ENCODE measurements at regions not wholly inside any gene's neighbourhood (a gene's known extent, or its start where the extent isn't known, plus 50 kb on each side); places are given as distances from the start of the nearest gene placed in this dataset.

GRCh38 chr10:8477300-8477699, 422.8 kb downstream of the GATA3 start:
- ATAC-seq, result no peak
- no peak overlapping the region for H3K4me3 ChIP-seq
- no peak for TF ChIP-seq CTCF (IDR thresholded peaks at IDR 0.05)
- intact Hi-C loops (cut with DNase I), result no loop called here
- no peaks in the 10 kb centered on the region for H3K9me3 ChIP-seq
- no peak overlapping the region for H3K27ac ChIP-seq
- no peak for FAIRE-seq
- 43 to 48% methylated on average over 1 of the region's 1 CpG for WGBS, 2 donors
- no peaks in the 10 kb centered on the region for H3K27me3 ChIP-seq
- H3K36me3 ChIP-seq, result no peaks in the 10 kb centered on the region
- no peaks in the 10 kb centered on the region for H3K4me1 ChIP-seq
- DNase-seq, result no peak

GRCh38 chr10:8481718-8482504, 427.4 kb downstream of the GATA3 start:
- no peak for ATAC-seq
- no peak for FAIRE-seq
- Histone ChIP-seq H3K4me1 (no peaks in the 10 kb centered on the region), H3K27me3 (peaks cover 0 to 6% (median 0%) of the 10 kb centered on the region in 4 donors), H3K36me3 (no peaks in the 10 kb centered on the region), H3K4me3 (no peak overlapping the region), H3K9me3 (no peaks in the 10 kb centered on the region), H3K27ac (no peak overlapping the region)
- TF ChIP-seq CTCF (IDR thresholded peaks at IDR 0.05), result no peak
- no peak for DNase-seq
- intact Hi-C loops (cut with DNase I), result no loop called here
- 55 to 57% methylated on average over 10 of the region's 10 CpGs for WGBS, 2 donors

- FAIRE-seq (no peak), ATAC-seq (no peak), DNase-seq (no peak)
- H3K27me3 ChIP-seq, result peaks cover 0 to 6% (median 0%) of the 10 kb centered on the region in 4 donors
- no peaks in the 10 kb centered on the region for H3K4me1 ChIP-seq
- no peak overlapping the region for H3K27ac ChIP-seq
- no peaks in the 10 kb centered on the region for H3K36me3 ChIP-seq
- intact Hi-C loops (cut with DNase I), result no loop called here
- TF ChIP-seq CTCF (IDR thresholded peaks at IDR 0.05), result no peak
- H3K9me3 ChIP-seq, result no peaks in the 10 kb centered on the region
- 57 to 65% methylated on average over 6 of the region's 6 CpGs for WGBS, 2 donors
- H3K4me3 ChIP-seq, result no peak overlapping the region
These were observed 430.5 kb downstream of the GATA3 start for GRCh38 chr10:8485032-8485431.

GRCh38 chr10:8487346-8487745, 432.9 kb downstream of the GATA3 start:
- Histone ChIP-seq H3K36me3 (no peaks in the 10 kb centered on the region), H3K4me1 (no peaks in the 10 kb centered on the region), H3K9me3 (no peaks in the 10 kb centered on the region), H3K4me3 (no peak overlapping the region), H3K27ac (no peak overlapping the region), H3K27me3 (peaks cover 0 to 6% (median 0%) of the 10 kb centered on the region in 4 donors)
- DNase-seq (no peak), FAIRE-seq (no peak), ATAC-seq (no peak)
- 68 to 78% methylated on average over 7 of the region's 7 CpGs for WGBS, 2 donors
- no peak for TF ChIP-seq CTCF (IDR thresholded peaks at IDR 0.05)
- intact Hi-C loops (cut with DNase I), result no loop called here

GRCh38 chr10:8489232-8489631, 434.7 kb downstream of the GATA3 start:
- no peak for TF ChIP-seq CTCF (IDR thresholded peaks at IDR 0.05)
- no peaks in the 10 kb centered on the region for H3K36me3 ChIP-seq
- H3K27me3 ChIP-seq, result no peaks in the 10 kb centered on the region
- ATAC-seq (no peak), FAIRE-seq (no peak), DNase-seq (no peak)
- H3K27ac ChIP-seq, result no peak overlapping the region
- intact Hi-C loops (cut with DNase I), result no loop called here
- no peak overlapping the region for H3K4me3 ChIP-seq
- H3K4me1 ChIP-seq, result no peaks in the 10 kb centered on the region
- H3K9me3 ChIP-seq, result no peaks in the 10 kb centered on the region
- 64 to 80% methylated on average over 3 of the region's 3 CpGs for WGBS, 2 donors
